ENCODE measurements at regions not wholly inside any gene's neighbourhood (a gene's known extent, or its start where the extent isn't known, plus 50 kb on each side); places are given as distances from the start of the nearest gene placed in this dataset.
"Not testable (repeated sequence)": the region's sequence is repeated elsewhere in the genome, so short reads cannot be mapped to it uniquely, and the experiment has no call there.

DNA sequence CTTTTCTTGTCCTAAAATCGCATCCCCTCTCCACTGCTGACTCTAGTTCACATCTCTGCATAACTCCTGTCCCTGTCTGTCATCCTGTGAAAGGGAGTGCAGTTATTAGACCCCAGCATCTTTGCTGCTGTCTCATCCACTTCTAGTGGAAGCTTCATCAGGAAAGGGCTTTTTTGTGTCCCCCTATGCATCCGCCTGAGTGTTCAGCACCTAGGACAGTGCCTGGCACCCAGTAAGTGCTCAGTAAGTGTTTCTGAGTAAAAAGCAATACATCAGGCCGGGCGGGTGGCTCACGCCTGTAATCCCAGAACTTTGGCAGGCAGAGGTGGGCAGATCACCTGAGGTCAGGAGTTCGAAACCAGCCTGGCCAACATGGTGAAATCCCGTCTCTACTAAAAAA lies 211.8 kb upstream of the FOXK1 start:
- no peak overlapping the region for H3K4me3 ChIP-seq
- no peak overlapping the region for H3K27ac ChIP-seq
- no peaks in the 10 kb centered on the region for H3K9me3 ChIP-seq
- no peaks in the 10 kb centered on the region for H3K36me3 ChIP-seq
- no peaks in the 10 kb centered on the region for H3K27me3 ChIP-seq
- no peak for DNase-seq
- intact Hi-C loops (cut with DNase I) = no loop called here
- H3K9ac ChIP-seq (ENCODE audit: low read depth in 2 of 2, low read length in 2 of 2) = no peak overlapping the region
- H3K4me1 ChIP-seq = no peaks in the 10 kb centered on the region
- TF ChIP-seq, protein P1, sequence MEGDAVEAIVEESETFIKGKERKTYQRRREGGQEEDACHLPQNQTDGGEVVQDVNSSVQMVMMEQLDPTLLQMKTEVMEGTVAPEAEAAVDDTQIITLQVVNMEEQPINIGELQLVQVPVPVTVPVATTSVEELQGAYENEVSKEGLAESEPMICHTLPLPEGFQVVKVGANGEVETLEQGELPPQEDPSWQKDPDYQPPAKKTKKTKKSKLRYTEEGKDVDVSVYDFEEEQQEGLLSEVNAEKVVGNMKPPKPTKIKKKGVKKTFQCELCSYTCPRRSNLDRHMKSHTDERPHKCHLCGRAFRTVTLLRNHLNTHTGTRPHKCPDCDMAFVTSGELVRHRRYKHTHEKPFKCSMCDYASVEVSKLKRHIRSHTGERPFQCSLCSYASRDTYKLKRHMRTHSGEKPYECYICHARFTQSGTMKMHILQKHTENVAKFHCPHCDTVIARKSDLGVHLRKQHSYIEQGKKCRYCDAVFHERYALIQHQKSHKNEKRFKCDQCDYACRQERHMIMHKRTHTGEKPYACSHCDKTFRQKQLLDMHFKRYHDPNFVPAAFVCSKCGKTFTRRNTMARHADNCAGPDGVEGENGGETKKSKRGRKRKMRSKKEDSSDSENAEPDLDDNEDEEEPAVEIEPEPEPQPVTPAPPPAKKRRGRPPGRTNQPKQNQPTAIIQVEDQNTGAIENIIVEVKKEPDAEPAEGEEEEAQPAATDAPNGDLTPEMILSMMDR (IDR thresholded peaks at IDR 0.05) = no peak

DNA sequence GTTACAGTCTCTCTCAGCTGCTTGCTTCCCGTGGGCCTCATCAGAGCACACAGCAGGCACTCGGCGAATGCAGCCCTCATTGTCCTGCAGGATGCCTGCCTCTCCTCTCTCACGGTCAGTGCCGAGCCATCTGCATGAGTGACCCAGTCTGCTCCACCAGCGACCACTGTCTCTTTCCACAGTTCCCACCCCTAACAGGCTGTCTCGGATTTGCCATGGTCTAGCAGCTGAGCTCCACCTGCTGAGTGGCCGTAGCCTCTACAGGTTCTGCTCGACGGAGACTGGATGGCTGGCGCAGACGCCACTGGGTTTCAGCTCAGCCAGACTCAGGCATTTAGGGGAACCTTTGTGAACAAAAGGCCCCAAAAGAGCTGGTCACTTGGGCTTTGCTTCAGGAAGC lies 209.4 kb upstream of the FOXK1 start:
- no peak overlapping the region for H3K9ac ChIP-seq (ENCODE audit: low read depth in 2 of 2, low read length in 2 of 2)
- no peak overlapping the region for H3K27ac ChIP-seq
- no peak for DNase-seq
- H3K4me1 ChIP-seq = no peaks in the 10 kb centered on the region
- TF ChIP-seq, protein P1 (IDR thresholded peaks at IDR 0.05) = no peak
- no peaks in the 10 kb centered on the region for H3K27me3 ChIP-seq
- no peak overlapping the region for H3K4me3 ChIP-seq
- intact Hi-C loops (cut with DNase I) = no loop called here
- no peaks in the 10 kb centered on the region for H3K9me3 ChIP-seq
- no peaks in the 10 kb centered on the region for H3K36me3 ChIP-seq

- H3K4me3 ChIP-seq = no peak overlapping the region
- TF ChIP-seq, protein P1 (IDR thresholded peaks at IDR 0.05) = peak; percentile 42
- no peaks in the 10 kb centered on the region for H3K27me3 ChIP-seq
- no peaks in the 10 kb centered on the region for H3K9me3 ChIP-seq
- DNase-seq = peak; percentile 22
- H3K4me1 ChIP-seq = no peaks in the 10 kb centered on the region
- intact Hi-C loops (cut with DNase I) = no loop called here
- no peak overlapping the region for H3K27ac ChIP-seq
- H3K36me3 ChIP-seq = no peaks in the 10 kb centered on the region
- H3K9ac ChIP-seq (ENCODE audit: low read depth in 2 of 2, low read length in 2 of 2) = no peak overlapping the region
Measured at GRCh38 chr7:4479367-4480039, 202.6 kb upstream of the FOXK1 start.

- DNase-seq; H3K36me3 ChIP-seq; intact Hi-C loops (cut with DNase I); H3K4me3 ChIP-seq; H3K9ac ChIP-seq (ENCODE audit: low read depth in 2 of 2, low read length in 2 of 2); H3K4me1 ChIP-seq; H3K9me3 ChIP-seq; H3K27me3 ChIP-seq; H3K27ac ChIP-seq: not testable (repeated sequence)
Measured at GRCh38 chr7:4480131-4480530, 202.0 kb upstream of the FOXK1 start.

- intact Hi-C loops (cut with DNase I) = no loop called here
- H3K9ac ChIP-seq (ENCODE audit: low read depth in 2 of 2, low read length in 2 of 2) = no peak overlapping the region
Measured at GRCh38 chr7:4483851-4484250, 198.2 kb upstream of the FOXK1 start.

DNA sequence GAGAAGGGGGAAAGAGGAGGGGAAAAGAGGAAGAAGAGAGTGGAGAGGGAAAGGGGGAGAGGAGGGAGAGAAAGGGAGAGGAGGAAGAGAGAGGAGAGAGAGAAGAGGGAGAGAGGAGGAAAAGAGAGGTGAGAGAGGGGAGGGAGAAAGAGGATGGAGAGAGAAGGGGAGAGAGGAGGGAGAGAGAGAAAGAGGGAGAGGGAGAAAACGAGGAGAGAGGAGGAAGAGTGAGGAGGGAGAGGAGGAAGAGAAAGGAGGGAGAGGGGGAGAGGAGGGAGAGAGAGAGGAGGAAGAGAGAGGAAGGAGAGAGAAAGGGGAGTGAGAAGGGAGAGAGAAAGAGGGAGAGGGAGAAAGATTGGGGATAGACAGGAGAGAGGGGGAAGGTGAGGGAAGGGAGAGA lies 197.6 kb upstream of the FOXK1 start:
- no peak for DNase-seq
- Histone ChIP-seq H3K27me3 (no peaks in the 10 kb centered on the region), H3K36me3 (no peaks in the 10 kb centered on the region), H3K4me3 (no peak overlapping the region), H3K9me3 (no peaks in the 10 kb centered on the region), H3K4me1 (no peaks in the 10 kb centered on the region), H3K9ac (ENCODE audit: low read depth in 2 of 2, low read length in 2 of 2) (no peak overlapping the region), H3K27ac (no peak overlapping the region)
- TF ChIP-seq, protein P1 (IDR thresholded peaks at IDR 0.05) = no peak
- intact Hi-C loops (cut with DNase I) = no loop called here

More at GRCh38 chr7:4483851-4484250, 198.2 kb upstream of the FOXK1 start:
- H3K27me3 ChIP-seq = no peaks in the 10 kb centered on the region
- H3K9me3 ChIP-seq = no peaks in the 10 kb centered on the region
- no peak overlapping the region for H3K4me3 ChIP-seq
- no peak for DNase-seq
- no peaks in the 10 kb centered on the region for H3K4me1 ChIP-seq
- no peaks in the 10 kb centered on the region for H3K36me3 ChIP-seq
- no peak overlapping the region for H3K27ac ChIP-seq
- TF ChIP-seq, protein P1 (IDR thresholded peaks at IDR 0.05) = no peak
